Neuron (in vitro differentiated cells): ENCODE measurements at regions not wholly inside any gene's neighbourhood (a gene's known extent, or its start where the extent isn't known, plus 50 kb on each side); places are given as distances from the start of the nearest gene placed in this dataset.

Source experiments
- H2AFZ ChIP-seq: one replicate; pipeline ENCODE4 v1.6.1; 2013; ENCODE audit warnings: low read depth, mild to moderate bottlenecking, inconsistent platforms, low read length, moderate library complexity
- H3K27me3 ChIP-seq: one replicate; pipeline ENCODE4 v1.6.1; 2013; ENCODE audit warnings: low read length; ENCODE audit not compliant: insufficient read depth
- H3K36me3 ChIP-seq: one replicate; pipeline ENCODE4 v1.6.1; 2013; ENCODE audit warnings: low read length; ENCODE audit not compliant: insufficient read depth
- H3K4me1 ChIP-seq: one replicate; pipeline ENCODE4 v1.6.1; 2013; ENCODE audit warnings: low read length; ENCODE audit not compliant: insufficient read depth
- H3K4me3 ChIP-seq: 2 replicates; pipeline ENCODE4 v1.5.1; 2013; ENCODE audit warnings: mild to moderate bottlenecking, low read length, moderate library complexity
- H3K9me3 ChIP-seq: one replicate; pipeline ENCODE4 v1.6.1; 2013; ENCODE audit warnings: low read length

GRCh38 chr4:162684998-162685397, 481.7 kb downstream of the NAF1 start:
- Histone ChIP-seq H3K9me3 (no peaks in the 10 kb centered on the region), H3K36me3 (no peaks in the 10 kb centered on the region), H2AFZ (no peak overlapping the region), H3K4me3 (no peak overlapping the region), H3K27me3 (no peaks in the 10 kb centered on the region), H3K4me1 (no peaks in the 10 kb centered on the region)

GRCh38 chr4:162684371-162684700, 482.4 kb downstream of the NAF1 start:
- H3K36me3 ChIP-seq, result no peaks in the 10 kb centered on the region
- H2AFZ ChIP-seq, result no peak overlapping the region
- no peaks in the 10 kb centered on the region for H3K9me3 ChIP-seq
- no peak overlapping the region for H3K4me3 ChIP-seq
- H3K4me1 ChIP-seq, result no peaks in the 10 kb centered on the region
- no peaks in the 10 kb centered on the region for H3K27me3 ChIP-seq

GRCh38 chr4:162683659-162684370, 482.9 kb downstream of the NAF1 start:
- Histone ChIP-seq H2AFZ (no peak overlapping the region), H3K4me1 (no peaks in the 10 kb centered on the region), H3K36me3 (no peaks in the 10 kb centered on the region), H3K4me3 (no peak overlapping the region), H3K27me3 (no peaks in the 10 kb centered on the region), H3K9me3 (no peaks in the 10 kb centered on the region)

DNA sequence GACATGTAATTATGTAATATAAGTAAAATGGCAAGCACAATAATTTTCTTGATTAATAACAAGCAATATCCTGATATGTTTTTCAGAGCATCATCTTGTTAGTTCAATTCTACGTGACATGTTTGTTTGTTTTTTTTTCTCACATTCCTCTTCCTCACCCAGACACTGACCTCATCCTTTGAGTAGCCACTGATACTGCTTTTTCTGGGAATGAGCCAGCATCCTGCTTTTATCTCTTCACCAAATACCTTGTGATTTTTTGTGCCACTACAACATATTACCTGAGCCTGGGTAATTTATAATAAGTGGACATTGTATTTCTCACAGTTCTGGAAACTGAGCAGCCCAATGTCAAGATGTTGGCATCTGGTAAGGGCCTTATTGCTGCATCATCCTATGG, 484.0 kb downstream of the NAF1 start:
- H3K36me3 ChIP-seq, result no peaks in the 10 kb centered on the region
- no peak overlapping the region for H3K4me3 ChIP-seq
- H2AFZ ChIP-seq, result no peak overlapping the region
- no peaks in the 10 kb centered on the region for H3K4me1 ChIP-seq
- no peaks in the 10 kb centered on the region for H3K9me3 ChIP-seq
- no peaks in the 10 kb centered on the region for H3K27me3 ChIP-seq

DNA sequence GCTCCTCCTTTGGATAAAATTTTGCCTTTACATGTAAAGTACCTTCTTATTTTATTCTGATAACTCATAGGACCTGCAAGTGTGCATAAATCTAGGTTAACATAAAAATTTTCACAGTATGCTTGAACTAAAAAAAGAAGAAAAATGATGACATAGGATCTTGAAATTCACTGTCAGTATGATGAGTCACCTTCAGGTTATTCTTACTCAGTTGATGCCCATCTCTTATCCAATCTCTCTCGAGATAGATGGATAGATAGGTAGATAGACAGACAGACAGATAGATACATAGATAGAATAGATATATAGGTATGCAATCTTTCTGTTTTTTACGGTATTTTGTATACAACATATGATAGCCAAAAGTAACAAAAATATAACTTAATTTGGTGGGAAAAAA, 485.5 kb downstream of the NAF1 start:
- H3K27me3 ChIP-seq, result no peaks in the 10 kb centered on the region
- no peaks in the 10 kb centered on the region for H3K9me3 ChIP-seq
- H3K4me1 ChIP-seq, result no peaks in the 10 kb centered on the region
- no peak overlapping the region for H2AFZ ChIP-seq
- H3K4me3 ChIP-seq, result no peak overlapping the region
- no peaks in the 10 kb centered on the region for H3K36me3 ChIP-seq

DNA sequence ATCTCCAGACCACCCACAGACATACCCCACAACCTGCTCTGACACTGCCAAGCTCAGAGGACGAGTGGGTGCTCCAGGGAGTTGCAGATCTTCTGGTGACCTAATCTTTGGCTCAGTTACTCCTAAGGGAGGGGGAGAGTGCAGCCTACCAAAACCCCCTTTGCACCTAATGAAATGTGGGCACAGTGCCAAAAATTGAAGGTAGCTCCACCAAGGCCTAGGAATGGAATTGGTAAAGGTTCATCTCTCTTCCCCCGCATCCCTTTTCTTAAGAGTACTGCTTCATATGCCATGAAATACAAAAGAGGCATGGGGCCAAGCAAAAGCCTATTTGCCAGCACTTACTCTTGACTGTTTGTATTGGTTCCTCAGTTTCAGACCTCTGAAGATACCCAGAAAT, 491.0 kb downstream of the NAF1 start:
- no peak overlapping the region for H2AFZ ChIP-seq
- H3K9me3 ChIP-seq, result no peaks in the 10 kb centered on the region
- no peak overlapping the region for H3K4me3 ChIP-seq
- H3K4me1 ChIP-seq, result no peaks in the 10 kb centered on the region
- H3K27me3 ChIP-seq, result no peaks in the 10 kb centered on the region
- H3K36me3 ChIP-seq, result no peaks in the 10 kb centered on the region

GRCh38 chr4:162661913-162662312, 498.1 kb upstream of the FSTL5 start:
- H3K9me3 ChIP-seq, result no peaks in the 10 kb centered on the region
- no peaks in the 10 kb centered on the region for H3K27me3 ChIP-seq
- no peaks in the 10 kb centered on the region for H3K36me3 ChIP-seq
- H2AFZ ChIP-seq, result no peak overlapping the region
- no peak overlapping the region for H3K4me3 ChIP-seq
- H3K4me1 ChIP-seq, result no peaks in the 10 kb centered on the region

DNA sequence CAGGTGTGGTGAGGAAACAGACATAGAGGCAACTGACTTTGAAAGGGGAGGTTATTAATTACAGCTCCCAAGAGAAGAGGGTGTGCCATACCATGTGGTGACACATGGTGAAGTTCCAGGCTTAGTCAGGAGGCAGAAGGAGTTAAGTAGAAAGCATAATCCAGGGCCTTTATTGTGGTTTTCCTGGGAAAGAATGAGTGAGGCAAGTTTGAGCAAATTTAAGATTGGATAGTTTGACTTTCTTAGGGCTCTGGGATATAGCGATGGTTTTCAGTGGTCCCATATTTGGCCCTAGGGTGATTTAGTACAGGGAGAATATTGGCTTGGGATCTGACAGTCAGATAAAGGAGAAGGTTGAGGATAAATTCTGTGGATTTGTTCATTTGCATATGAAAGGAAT, 495.9 kb upstream of the FSTL5 start:
- Histone ChIP-seq H3K36me3 (no peaks in the 10 kb centered on the region), H3K27me3 (no peaks in the 10 kb centered on the region), H3K4me3 (no peak overlapping the region), H2AFZ (no peak overlapping the region), H3K4me1 (no peaks in the 10 kb centered on the region), H3K9me3 (no peaks in the 10 kb centered on the region)

DNA sequence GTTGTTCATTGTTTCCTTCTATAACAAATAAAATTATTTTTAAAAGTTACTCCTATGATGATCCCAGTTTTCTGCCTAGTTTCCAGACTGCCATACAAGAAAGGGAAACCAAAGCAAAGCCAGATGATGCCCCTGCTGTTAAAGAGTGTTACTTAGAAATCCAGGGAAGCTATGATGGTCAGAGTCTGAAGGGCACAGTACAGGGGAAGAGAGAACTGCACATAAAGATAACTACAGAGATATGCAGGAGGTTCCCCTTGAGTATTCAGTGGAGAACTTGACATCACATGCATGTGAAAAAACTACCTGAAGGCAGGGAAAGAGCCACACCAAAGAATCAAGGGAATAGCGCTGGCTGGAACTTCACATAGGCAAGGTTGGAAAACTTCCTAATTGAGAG, 494.2 kb upstream of the FSTL5 start:
- no peak overlapping the region for H2AFZ ChIP-seq

DNA sequence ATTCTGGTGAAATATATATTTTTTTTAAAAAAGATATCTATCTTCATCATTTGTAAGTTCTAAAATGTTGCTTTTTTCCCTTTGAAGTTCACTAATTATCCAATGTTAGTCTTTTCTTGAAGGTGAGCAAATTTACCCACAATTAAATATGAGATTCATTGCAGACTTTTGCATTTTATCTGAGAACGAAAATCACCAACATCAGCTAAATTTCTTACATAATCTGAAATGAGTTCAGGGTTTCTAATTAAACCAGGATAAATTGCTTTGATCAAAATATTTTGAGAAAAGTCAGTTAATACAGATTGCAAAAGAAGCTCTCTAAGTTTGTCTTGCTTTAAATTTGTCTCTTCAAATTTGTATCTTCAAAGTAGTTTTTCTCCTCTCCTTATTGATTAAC, 486.4 kb upstream of the FSTL5 start:
- Histone ChIP-seq H3K4me3 (no peak overlapping the region), H3K9me3 (no peaks in the 10 kb centered on the region), H3K27me3 (no peaks in the 10 kb centered on the region), H3K36me3 (no peaks in the 10 kb centered on the region), H3K4me1 (no peaks in the 10 kb centered on the region), H2AFZ (no peak overlapping the region)

More for the DNA sequence above, 494.2 kb upstream of the FSTL5 start:
- Histone ChIP-seq H3K4me3 (no peak overlapping the region), H3K27me3 (no peaks in the 10 kb centered on the region), H3K36me3 (no peaks in the 10 kb centered on the region), H3K4me1 (no peaks in the 10 kb centered on the region), H3K9me3 (no peaks in the 10 kb centered on the region)

- H3K27me3 ChIP-seq, result no peaks in the 10 kb centered on the region
- H3K36me3 ChIP-seq, result no peaks in the 10 kb centered on the region
- no peak overlapping the region for H3K4me3 ChIP-seq
- H2AFZ ChIP-seq, result no peak overlapping the region
- H3K9me3 ChIP-seq, result no peaks in the 10 kb centered on the region
- no peaks in the 10 kb centered on the region for H3K4me1 ChIP-seq
These were observed 481.6 kb upstream of the FSTL5 start for GRCh38 chr4:162645381-162645780.

GRCh38 chr4:162644346-162644745, 480.5 kb upstream of the FSTL5 start:
- Histone ChIP-seq H3K27me3 (no peaks in the 10 kb centered on the region), H3K4me1 (no peaks in the 10 kb centered on the region), H3K36me3 (no peaks in the 10 kb centered on the region), H3K9me3 (no peaks in the 10 kb centered on the region), H2AFZ (no peak overlapping the region), H3K4me3 (no peak overlapping the region)

DNA sequence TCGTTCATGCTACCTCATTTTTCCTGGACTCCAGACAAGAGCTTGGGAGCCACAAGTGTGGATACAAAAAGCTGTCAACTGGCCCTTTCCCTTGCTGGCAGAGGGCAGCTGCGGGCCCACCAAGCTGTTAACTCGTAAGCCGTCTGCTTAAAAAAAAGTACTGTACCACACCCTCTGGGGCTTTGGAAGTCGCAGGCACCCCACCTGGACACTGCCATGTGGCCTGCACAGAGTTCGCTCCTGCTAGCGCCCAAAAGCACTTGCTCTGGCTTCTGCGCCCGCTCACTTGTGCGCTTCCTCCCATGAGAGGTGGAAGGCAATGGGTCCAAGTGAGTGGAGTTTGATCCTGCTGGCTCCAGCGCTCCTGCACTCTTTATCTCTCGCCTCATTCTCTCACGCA, 476.4 kb upstream of the FSTL5 start:
- no peak overlapping the region for H3K4me3 ChIP-seq
- no peak overlapping the region for H2AFZ ChIP-seq
- no peaks in the 10 kb centered on the region for H3K36me3 ChIP-seq

DNA sequence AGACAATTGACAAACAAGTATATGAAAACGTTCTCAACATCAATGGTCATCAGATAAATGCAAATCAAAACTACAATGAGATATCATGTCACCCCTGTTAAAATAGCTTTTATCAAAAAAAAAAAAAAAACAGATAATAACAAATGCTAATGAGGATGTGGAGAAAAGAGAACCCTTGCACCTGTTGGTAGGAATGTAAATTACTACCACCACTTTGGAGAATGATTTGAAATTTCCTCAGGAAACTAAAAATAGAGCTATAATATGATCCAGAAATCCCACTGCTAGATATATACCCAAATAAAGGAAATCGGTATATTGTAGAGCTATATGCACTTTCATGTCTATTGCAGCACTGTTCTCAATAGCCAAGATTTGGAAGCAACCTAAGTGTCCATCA, 470.6 kb upstream of the FSTL5 start:
- no peaks in the 10 kb centered on the region for H3K36me3 ChIP-seq
- H3K27me3 ChIP-seq, result no peaks in the 10 kb centered on the region
- H3K9me3 ChIP-seq, result no peaks in the 10 kb centered on the region
- no peak overlapping the region for H2AFZ ChIP-seq
- H3K4me3 ChIP-seq, result no peak overlapping the region
- H3K4me1 ChIP-seq, result no peaks in the 10 kb centered on the region

More for the DNA sequence above, 476.4 kb upstream of the FSTL5 start:
- Histone ChIP-seq H3K27me3 (no peaks in the 10 kb centered on the region), H3K4me1 (no peaks in the 10 kb centered on the region), H3K9me3 (no peaks in the 10 kb centered on the region)
